ENCODE measurements at regions not wholly inside any gene's neighbourhood (a gene's known extent, or its start where the extent isn't known, plus 50 kb on each side); places are given as distances from the start of the nearest gene placed in this dataset.

GRCh38 chr16:60563166-60563565, 1473.1 kb downstream of the CDH8 start:
- Histone ChIP-seq H3K79me2 (ENCODE audit: insufficient read depth, low read length) (no peaks in the 10 kb centered on the region), H3K4me3 (ENCODE audit: insufficient read depth, low read length, poor library complexity, severe bottlenecking) (no peak overlapping the region), H3K9me2 (replicated peaks; ENCODE audit: insufficient read depth, low read length) (0 out of 2 replicates have a peak, but pooled peaks cover 3% of the 10 kb centered on the region), H3K27me3 (ENCODE audit: low read length) (no peaks in the 10 kb centered on the region), H3K36me3 (ENCODE audit: low read length) (no peaks in the 10 kb centered on the region), H2AFZ (ENCODE audit: low read depth, low read length, severe bottlenecking) (no peak overlapping the region), H4K20me1 (ENCODE audit: low read depth, low read length) (no peaks in the 10 kb centered on the region), H3F3A (ENCODE audit: insufficient read depth) (no peaks in the 10 kb centered on the region), H3K4me2 (ENCODE audit: low read depth, low read length, poor library complexity, severe bottlenecking) (no peak overlapping the region), H3K27ac (ENCODE audit: low read depth, low read length) (no peak overlapping the region), H3K9me3 (ENCODE audit: insufficient read depth, low read length) (no peaks in the 10 kb centered on the region), H3K9ac (ENCODE audit: low read length) (no peak overlapping the region)
- no peak for TF ChIP-seq CTCF (IDR thresholded peaks at IDR 0.05; ENCODE audit: insufficient read depth, low read length, poor library complexity, severe bottlenecking)
- no peak for TF ChIP-seq EZH2phosphoT487 (conservative IDR thresholded peaks at IDR 0.05; ENCODE audit: low read length)

GRCh38 chr16:60558936-60559335, 1477.3 kb downstream of the CDH8 start:
- H3K9me3 ChIP-seq (ENCODE audit: insufficient read depth, low read length) = no peaks in the 10 kb centered on the region
- 0 out of 2 replicates have a peak, but pooled peaks cover 3% of the 10 kb centered on the region for H3K9me2 ChIP-seq (replicated peaks; ENCODE audit: insufficient read depth, low read length)
- no peak overlapping the region for H3K4me2 ChIP-seq (ENCODE audit: low read depth, low read length, poor library complexity, severe bottlenecking)
- H3K79me2 ChIP-seq (ENCODE audit: insufficient read depth, low read length) = no peaks in the 10 kb centered on the region
- H3K27me3 ChIP-seq (ENCODE audit: low read length) = no peaks in the 10 kb centered on the region
- no peaks in the 10 kb centered on the region for H4K20me1 ChIP-seq (ENCODE audit: low read depth, low read length)
- no peak overlapping the region for H3K27ac ChIP-seq (ENCODE audit: low read depth, low read length)
- H3K9ac ChIP-seq (ENCODE audit: low read length) = no peak overlapping the region
- no peaks in the 10 kb centered on the region for H3K36me3 ChIP-seq (ENCODE audit: low read length)
- H2AFZ ChIP-seq (ENCODE audit: low read depth, low read length, severe bottlenecking) = no peak overlapping the region
- no peaks in the 10 kb centered on the region for H3F3A ChIP-seq (ENCODE audit: insufficient read depth)
- TF ChIP-seq EZH2phosphoT487 (conservative IDR thresholded peaks at IDR 0.05; ENCODE audit: low read length) = no peak
- no peak for TF ChIP-seq CTCF (IDR thresholded peaks at IDR 0.05; ENCODE audit: insufficient read depth, low read length, poor library complexity, severe bottlenecking)
- no peak overlapping the region for H3K4me3 ChIP-seq (ENCODE audit: insufficient read depth, low read length, poor library complexity, severe bottlenecking)

- Histone ChIP-seq H3F3A (ENCODE audit: insufficient read depth) (no peaks in the 10 kb centered on the region), H3K9me3 (ENCODE audit: insufficient read depth, low read length) (no peaks in the 10 kb centered on the region), H3K4me2 (ENCODE audit: low read depth, low read length, poor library complexity, severe bottlenecking) (no peak overlapping the region), H4K20me1 (ENCODE audit: low read depth, low read length) (no peaks in the 10 kb centered on the region), H3K9me2 (replicated peaks; ENCODE audit: insufficient read depth, low read length) (no peaks in the 10 kb centered on the region), H2AFZ (ENCODE audit: low read depth, low read length, severe bottlenecking) (no peak overlapping the region), H3K9ac (ENCODE audit: low read length) (no peak overlapping the region), H3K36me3 (ENCODE audit: low read length) (no peaks in the 10 kb centered on the region), H3K27ac (ENCODE audit: low read depth, low read length) (no peak overlapping the region), H3K79me2 (ENCODE audit: insufficient read depth, low read length) (no peaks in the 10 kb centered on the region), H3K27me3 (ENCODE audit: low read length) (no peaks in the 10 kb centered on the region), H3K4me3 (ENCODE audit: insufficient read depth, low read length, poor library complexity, severe bottlenecking) (no peak overlapping the region)
- TF ChIP-seq EZH2phosphoT487 (conservative IDR thresholded peaks at IDR 0.05; ENCODE audit: low read length) (no peak), CTCF (IDR thresholded peaks at IDR 0.05; ENCODE audit: insufficient read depth, low read length, poor library complexity, severe bottlenecking) (no peak)
These were observed 1483.0 kb downstream of the CDH8 start for GRCh38 chr16:60553090-60553757.

Measured in SU-DHL-6 (cell line).